Smooth muscle cell of the brain vasculature (primary cell): ENCODE measurements at regions not wholly inside any gene's neighbourhood (a gene's known extent, or its start where the extent isn't known, plus 50 kb on each side); places are given as distances from the start of the nearest gene placed in this dataset.
"Not testable (repeated sequence)": the region's sequence is repeated elsewhere in the genome, so short reads cannot be mapped to it uniquely, and the experiment has no call there.

Experiments
- DNase-seq: peaks from one replicate; pipeline ENCODE4 v3.0.0-alpha.2; 2012; ENCODE audit warnings: low read depth, low spot score

- DNase-seq, result no peak
Measured at GRCh38 chr1:230591678-230592077, 50.6 kb upstream of the COG2 start.

DNA sequence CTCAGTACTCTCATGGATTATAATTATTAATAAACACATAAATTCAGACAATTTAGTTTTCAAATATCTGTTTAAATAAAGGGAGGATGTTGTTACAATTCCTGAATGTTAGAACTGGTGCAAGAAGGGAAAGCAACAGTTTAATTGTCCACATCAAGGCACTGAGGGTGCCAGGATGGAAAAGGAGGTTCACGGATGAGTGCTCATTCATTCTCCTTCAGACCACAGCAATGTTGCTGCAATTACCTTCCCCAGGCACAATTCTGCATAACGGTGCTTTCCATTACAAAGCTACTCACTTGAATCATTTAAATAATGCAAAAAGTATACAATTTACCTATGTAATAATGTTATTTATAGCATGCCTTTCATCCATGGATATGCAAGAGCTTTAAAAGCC, 52.3 kb upstream of the COG2 start:
- no peak for DNase-seq

- no peak for DNase-seq
Measured at GRCh38 chr1:230588323-230588746, 53.9 kb upstream of the COG2 start.

DNA sequence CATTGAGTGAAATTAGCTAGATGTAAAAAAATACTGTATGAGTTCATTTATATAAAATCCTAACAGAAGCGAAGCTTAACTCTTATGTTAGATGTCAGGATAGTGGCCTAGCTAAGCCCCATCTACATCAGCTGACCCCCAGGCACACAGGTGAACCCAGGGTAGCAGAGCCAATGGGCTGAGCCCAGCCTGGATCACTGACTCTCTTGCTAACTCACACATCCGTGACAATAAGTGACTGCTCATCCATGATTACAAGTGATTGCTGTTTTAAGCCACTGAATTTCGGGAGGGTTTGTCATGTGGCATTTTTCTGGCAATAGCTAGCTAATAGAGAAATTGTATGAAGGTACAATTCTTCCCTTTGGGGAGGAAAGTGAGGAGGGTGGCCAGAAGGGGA, 55.2 kb upstream of the COG2 start:
- no peak for DNase-seq

DNA sequence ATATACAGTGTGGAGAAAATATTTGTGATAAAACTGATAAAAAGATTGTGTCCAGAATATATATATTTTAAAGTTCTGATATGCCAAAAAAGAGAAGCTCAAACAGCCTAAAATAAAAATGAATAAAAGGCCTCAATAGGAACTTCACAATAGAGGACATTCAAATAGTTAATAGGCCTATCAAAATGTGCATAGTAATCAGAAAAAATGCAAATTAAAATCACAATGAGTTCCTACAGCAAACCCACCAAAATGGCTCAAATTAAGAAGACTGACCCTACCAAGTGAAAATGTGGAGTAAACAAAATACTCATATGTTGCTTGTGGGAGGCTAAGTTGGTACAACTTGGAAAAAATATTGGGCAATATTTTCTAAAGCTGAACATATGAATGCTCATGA, 57.6 kb upstream of the COG2 start:
- no peak for DNase-seq

- no peak for DNase-seq
Measured at GRCh38 chr1:230581446-230582079, 60.7 kb upstream of the COG2 start.

DNA sequence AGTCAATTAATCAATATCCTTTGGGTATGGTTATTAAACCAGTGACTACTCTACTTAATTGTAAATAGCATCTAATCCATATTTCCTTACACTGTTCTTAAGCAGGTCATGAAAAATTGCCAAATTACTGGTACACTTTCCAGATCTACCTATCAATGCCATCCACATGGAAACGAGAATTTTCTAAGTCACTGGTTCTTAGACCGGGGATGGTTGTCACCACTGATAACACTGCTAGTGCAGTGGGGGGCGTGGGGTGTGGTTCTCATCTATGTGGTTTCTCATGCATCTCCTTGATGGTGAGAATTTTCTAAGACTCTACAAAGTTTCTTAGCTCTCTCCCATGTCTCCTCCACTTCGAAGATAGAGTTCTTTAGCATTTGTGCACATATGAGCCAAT, 63.7 kb upstream of the COG2 start:
- no peak for DNase-seq

GRCh38 chr1:230577537-230577936, 64.7 kb upstream of the COG2 start:
- no peak for DNase-seq

- no peak for DNase-seq
Measured at GRCh38 chr1:230575886-230576500, 66.3 kb upstream of the COG2 start.

GRCh38 chr1:230574502-230574901, 67.8 kb upstream of the COG2 start:
- DNase-seq, result no peak

- DNase-seq, result no peak
Measured at GRCh38 chr1:230573658-230574057, 68.6 kb upstream of the COG2 start.

GRCh38 chr1:230572121-230573105, 69.9 kb upstream of the COG2 start:
- DNase-seq, result no peak

GRCh38 chr1:230570724-230571360, 71.4 kb upstream of the COG2 start:
- DNase-seq, result no peak

DNA sequence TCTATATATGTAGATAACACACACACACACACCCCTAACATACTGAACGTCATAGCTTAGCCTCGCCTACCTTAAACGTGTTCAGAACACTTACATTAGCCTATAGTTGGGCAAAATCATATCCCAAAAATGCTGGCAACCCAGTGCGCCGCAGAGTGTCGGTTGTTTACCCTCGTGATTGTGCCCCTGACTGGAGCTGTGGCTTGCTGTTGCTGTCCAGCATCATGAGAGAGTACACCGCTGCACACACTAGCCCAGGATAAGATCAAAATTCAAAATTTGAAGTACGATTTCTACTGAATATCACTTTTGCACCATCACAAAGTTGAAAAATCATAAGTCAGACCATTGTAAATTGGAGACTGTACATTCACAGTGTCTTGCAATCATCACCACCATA, 73.1 kb upstream of the COG2 start:
- DNase-seq, result no peak

DNA sequence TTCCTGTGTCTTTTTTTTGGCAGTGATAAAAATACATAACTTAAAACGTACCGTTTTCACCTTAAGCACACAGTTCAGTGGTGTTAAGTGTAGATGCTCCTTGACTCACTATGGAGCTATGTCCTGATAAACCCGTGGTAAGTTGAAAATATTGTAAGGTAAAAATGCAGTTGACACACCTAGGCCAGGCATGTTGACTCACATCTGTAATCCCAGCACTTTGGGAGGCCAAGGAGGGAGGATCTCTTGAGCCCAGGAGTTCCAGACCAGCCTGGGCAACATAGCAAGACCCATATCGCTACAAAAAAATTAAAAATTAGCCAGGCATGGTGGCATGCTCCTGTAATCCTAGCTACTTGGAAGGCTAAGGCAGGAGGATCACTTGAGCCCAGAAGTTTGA, 73.6 kb upstream of the COG2 start:
- no peak for DNase-seq

DNA sequence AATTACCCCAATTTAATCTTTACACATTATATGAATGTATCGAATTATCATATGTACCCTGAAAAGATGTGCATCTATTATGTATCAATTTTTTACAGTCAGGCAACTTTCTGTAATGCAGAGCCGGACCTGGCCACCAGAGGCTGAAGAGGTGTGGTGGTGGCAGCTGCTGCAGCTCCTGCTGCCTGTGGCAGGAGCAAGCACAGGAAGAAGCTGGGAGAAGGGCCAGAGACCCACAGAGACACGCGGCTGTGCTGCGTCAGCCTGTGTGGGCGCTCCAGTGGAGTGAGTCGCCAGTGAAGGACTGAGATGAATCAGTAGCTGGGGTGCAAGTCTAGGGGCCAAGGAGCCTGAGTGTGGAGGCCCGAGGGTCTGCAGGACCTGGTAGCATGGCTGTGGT, 74.3 kb upstream of the COG2 start:
- DNase-seq, result no peak

- no peak for DNase-seq
Measured at GRCh38 chr1:230567221-230567575, 75.1 kb upstream of the COG2 start.

- not testable (repeated sequence) for DNase-seq
Measured at GRCh38 chr1:230566532-230567220, 75.6 kb upstream of the COG2 start.

GRCh38 chr1:230565141-230565540, 77.1 kb upstream of the COG2 start:
- no peak for DNase-seq

GRCh38 chr1:230563591-230563990, 78.7 kb upstream of the COG2 start:
- no peak for DNase-seq

DNA sequence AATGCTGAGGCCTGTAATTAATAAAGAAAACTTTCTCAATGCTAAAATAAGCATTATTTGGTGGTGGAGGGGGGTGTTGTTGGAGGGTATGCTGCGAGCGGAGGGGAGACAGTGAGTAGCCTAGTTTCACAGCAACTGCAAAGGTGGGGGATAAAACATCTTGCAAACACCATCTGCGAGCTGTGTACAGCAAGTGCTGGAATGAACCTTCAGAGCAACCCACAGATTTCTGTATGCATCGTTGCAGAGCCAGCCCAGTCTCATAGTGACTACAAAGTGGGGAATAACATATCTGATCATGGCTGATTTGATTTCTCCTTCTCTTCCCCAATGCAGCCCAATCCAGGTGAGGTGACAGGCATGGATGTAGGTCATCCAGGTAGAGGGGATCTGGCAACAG, 80.7 kb upstream of the COG2 start:
- no peak for DNase-seq

GRCh38 chr1:230558324-230558723, 84.0 kb upstream of the COG2 start:
- no peak for DNase-seq
